GM04503 (cell line): ENCODE measurements at regions not wholly inside any gene's neighbourhood (a gene's known extent, or its start where the extent isn't known, plus 50 kb on each side); places are given as distances from the start of the nearest gene placed in this dataset.
"Not testable (repeated sequence)": the region's sequence is repeated elsewhere in the genome, so short reads cannot be mapped to it uniquely, and the experiment has no call there.

ENCODE experiments used
- DNase-seq: peaks from one replicate; pipeline ENCODE4 v3.0.0-alpha.2; 2012; ENCODE audit warnings: low read depth

- no peak for DNase-seq
These were observed 353.0 kb upstream of the ZFHX3 start for GRCh38 chr16:73400951-73401350.

DNA sequence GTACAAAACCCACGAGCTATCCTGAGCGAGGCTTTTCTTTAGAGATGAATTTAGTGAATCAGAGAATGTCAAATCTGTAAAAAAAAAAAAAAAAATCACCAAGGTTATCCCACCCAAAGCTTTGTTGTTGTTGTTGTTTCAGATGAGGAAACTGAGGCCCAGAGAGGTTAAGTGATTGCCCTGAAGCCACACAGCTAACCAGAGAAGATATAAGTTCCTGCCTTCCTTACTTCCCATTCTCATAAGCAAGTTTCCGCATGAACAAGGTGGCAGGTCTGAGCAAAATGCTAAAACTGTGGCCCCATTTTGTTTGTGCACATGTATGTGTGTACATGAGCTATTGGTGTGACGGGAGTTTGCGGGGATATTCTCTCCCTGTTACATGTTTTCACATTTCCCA lies 352.1 kb upstream of the ZFHX3 start:
- DNase-seq, result no peak

GRCh38 chr16:73399486-73399885 lies 351.6 kb upstream of the ZFHX3 start:
- DNase-seq, result no peak

DNA sequence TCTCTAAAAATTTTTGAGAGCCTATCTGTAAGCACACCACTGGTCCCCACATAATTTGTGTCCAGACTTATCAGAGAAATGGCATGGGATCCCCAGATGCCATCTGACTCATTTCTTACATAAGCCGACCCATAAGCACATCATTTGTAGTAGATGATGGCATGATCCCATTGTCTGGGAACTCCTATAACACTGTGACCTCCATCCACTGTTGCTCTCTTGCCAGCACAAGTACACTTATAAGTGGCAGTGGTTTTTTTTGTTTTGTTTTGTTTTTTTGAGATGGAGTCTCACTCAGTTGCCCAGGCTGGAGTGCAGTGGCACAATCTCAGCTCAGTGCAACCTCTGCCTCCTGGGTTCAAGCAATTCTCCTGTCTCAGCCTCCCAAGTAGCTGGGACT lies 350.7 kb upstream of the ZFHX3 start:
- DNase-seq, result not testable (repeated sequence)

GRCh38 chr16:73396556-73396955 lies 348.6 kb upstream of the ZFHX3 start:
- DNase-seq, result no peak

- DNase-seq, result peak; percentile 31
These were observed 343.0 kb upstream of the ZFHX3 start for GRCh38 chr16:73390936-73391335.

- no peak for DNase-seq
These were observed 342.6 kb upstream of the ZFHX3 start for GRCh38 chr16:73390491-73390890.

- no peak for DNase-seq
These were observed 341.2 kb upstream of the ZFHX3 start for GRCh38 chr16:73389085-73389484.

GRCh38 chr16:73387979-73388378 lies 340.1 kb upstream of the ZFHX3 start:
- no peak for DNase-seq

DNA sequence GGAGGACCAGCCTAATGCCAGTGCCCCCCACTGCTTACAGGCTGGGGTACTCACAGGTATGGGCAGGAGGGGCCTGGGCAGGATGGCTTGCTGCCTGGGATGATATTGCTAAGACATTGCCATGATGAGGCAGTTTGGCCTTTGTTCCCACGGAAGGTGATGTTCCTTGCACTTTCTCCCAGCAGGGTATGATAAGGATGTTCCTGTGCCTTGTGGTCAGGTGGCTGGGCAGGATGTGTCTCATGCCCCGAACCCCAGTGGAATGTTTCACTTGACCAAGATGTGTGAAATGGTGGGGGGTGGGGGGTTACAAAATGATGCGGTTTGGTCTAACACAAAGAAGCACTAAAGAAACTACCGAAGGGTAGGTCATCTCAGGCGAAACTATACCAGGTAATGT lies 337.8 kb upstream of the ZFHX3 start:
- DNase-seq, result no peak

DNA sequence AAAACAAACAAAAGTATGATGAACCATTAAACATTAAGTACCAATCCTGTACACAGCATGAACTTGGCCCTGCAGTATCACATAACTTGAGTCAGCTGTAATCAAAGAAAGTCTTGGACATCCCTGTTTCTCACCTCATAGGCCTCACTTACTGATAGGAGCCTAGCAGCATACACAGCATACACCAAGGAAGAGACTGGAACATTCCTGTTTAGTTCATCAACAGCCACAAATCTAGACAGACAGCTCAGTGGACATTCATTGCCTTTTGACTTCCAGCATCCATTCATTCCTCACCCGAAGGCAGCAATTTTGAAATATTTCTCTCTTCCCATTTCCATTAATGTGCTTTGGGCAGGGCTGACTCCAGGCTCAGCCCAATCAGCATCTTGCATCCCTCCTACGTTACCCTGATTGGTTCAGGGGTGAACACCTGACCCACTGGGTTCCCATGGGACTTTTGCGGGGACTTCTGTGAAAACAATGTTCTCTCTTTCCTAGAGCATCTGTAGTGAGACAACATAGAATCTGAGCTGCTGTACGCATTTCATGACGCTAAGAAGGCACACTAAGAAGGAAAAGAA lies 336.7 kb upstream of the ZFHX3 start:
- peak; percentile 5 for DNase-seq

- DNase-seq, result no peak
These were observed 336.0 kb upstream of the ZFHX3 start for GRCh38 chr16:73383988-73384365.

- no peak for DNase-seq
These were observed 335.5 kb upstream of the ZFHX3 start for GRCh38 chr16:73383195-73383987.

DNA sequence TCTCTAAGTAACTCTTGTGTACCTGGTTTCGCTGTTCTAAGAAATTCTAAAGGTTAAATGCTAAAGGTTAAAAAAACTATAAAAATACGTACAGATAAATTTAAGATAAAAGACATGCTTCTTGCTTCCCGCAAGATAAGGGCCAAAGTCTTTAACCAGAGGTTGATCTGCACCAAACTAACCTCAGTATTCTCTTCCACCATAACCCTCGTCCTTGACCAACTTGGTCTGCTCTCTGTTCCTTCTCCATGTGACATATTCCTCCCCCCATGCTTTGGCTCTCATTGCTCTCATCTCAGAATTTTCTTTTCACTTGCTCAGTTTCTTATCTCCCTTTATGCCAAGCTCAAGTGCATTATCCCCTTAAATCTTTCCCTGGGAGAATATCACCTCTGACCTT lies 330.5 kb upstream of the ZFHX3 start:
- no peak for DNase-seq

- no peak for DNase-seq
These were observed 323.8 kb upstream of the ZFHX3 start for GRCh38 chr16:73371584-73372319.

DNA sequence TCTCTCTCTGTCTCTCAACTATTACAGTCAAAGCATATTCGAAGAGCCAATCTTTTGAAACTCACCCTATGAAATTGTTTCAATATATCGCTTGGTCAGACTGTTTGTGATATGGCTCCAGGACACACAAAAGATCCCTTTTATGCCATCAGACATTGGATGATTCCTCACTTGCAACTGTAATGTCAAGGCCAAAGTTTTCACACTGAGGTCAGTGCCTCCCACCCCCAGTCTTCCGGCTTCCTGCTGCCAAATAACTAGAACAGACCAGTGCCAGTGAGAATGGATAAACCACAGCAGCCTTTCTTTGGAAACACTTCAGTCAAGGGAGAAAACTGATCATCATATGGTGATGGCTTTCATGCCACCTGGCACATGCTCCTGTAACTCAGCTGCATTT lies 321.9 kb upstream of the ZFHX3 start:
- no peak for DNase-seq

DNA sequence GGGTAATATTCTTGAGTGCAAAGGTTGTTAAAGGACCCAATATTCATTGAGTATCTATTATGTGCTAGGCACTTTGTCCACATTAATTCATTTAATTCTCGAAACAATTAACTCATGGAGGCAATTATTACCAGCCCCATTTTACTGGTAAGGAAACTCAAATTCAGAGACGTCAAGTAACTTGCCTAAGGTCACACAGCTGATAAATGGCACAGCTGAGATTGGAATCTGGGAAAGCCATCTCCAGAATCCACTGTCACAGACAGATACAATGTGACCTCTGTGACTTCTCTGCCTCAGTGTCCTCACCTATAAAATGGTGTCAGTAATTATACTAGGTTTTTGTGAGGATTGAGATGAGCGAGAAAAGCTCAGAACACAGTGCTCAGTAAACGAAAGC lies 320.8 kb upstream of the ZFHX3 start:
- no peak for DNase-seq

GRCh38 chr16:73365016-73365551 lies 317.2 kb upstream of the ZFHX3 start:
- DNase-seq, result no peak

- DNase-seq, result no peak
These were observed 316.5 kb upstream of the ZFHX3 start for GRCh38 chr16:73364413-73364812.

- DNase-seq, result no peak
These were observed 313.1 kb upstream of the ZFHX3 start for GRCh38 chr16:73361061-73361460.

GRCh38 chr16:73356401-73357079 lies 308.6 kb upstream of the ZFHX3 start:
- DNase-seq, result no peak

GRCh38 chr16:73355981-73356380 lies 308.1 kb upstream of the ZFHX3 start:
- DNase-seq, result no peak
